Hippocampal formation (tissue), 2 donors: ENCODE measurements at regions not wholly inside any gene's neighbourhood (a gene's known extent, or its start where the extent isn't known, plus 50 kb on each side); places are given as distances from the start of the nearest gene placed in this dataset.
A peak's percentile ranks its signal among the peaks of the same experiment; 100 is the strongest.

ENCODE experiments used
- DNase-seq, 2 donors: peaks; one replicate each; lab custom pipeline; 2025; lab: John Stamatoyannopoulos, UW

DNA sequence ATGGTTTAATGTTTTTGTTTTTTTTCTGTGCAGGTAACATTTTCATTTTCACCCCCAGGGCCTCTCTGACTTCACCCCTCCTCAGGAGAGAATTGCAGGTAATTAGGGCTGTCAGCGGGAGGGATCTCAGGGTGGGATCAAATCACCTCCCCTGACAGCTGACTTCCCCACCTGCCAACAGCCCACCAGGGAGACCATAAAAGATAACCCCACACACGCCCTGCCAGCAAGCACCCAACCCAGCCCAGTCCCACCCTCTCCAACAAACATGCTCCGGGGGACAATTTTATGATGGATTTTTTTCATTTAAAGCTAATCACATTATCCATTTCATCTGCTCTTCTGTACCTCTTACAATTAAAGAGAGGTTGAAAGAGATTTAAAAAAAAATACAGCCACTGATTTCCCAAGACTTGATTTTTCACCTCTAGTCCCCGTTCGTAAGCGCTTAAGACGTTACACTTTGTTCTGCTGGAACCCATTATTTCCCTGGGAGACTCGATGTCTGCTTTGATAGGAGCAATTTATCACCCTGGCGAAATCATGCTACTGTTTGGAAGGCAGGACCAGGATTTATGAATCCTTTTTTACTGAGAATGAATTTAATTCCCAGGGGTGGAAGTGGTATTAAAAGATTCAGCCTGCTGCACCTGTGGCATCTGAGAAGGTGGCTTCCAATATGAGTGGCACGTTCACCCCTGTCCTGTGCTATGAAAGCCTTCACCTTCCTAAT, 232.9 kb upstream of the ID2 start:
- no peak for DNase-seq

- no peak for DNase-seq
These were observed 230.6 kb upstream of the ID2 start for GRCh38 chr2:8451273-8451672.

DNA sequence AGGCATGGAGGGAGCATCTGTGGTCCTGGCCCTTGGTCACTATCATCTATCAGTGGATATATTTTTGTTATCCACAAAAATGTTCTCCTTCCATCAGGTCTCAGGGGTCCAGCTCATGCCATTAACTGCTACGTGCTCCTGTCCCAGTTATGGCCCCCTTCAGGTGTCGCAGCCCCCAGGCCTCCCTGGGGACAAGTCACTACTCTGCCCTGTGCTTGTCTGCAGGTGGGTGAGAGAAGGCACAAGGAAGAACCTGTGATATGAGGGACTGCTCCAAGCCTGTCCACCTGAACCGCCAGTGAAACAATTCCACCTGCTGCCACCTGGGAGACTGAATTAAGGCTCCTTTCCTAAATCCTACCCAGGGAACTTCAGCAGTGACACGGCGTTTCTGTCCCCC, 229.6 kb upstream of the ID2 start:
- DNase-seq = no peak

- no peak for DNase-seq
These were observed 228.6 kb upstream of the ID2 start for GRCh38 chr2:8452979-8453903.

DNA sequence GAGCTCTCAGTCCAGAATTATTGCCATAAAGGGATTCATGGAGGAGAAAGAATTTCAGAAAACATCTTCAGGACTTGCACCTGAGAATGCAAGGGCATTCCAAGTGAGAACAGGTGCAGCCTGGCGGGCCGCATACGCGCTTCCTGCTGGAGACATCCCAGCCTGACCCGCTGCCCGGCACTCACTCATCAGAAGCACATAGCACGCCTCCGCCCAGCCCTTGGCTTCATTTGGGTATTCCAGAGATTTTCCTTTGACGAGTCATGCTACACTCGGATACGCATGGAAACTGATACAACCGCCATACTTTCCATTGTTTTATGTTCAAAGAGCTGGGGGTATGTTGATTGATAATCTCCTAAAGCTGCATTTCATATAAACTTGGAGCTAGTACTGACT, 228.0 kb upstream of the ID2 start:
- no peak for DNase-seq

GRCh38 chr2:8454797-8455196, 227.1 kb upstream of the ID2 start:
- DNase-seq = no peak

- DNase-seq = peak; percentile 24 to 29
These were observed 226.4 kb upstream of the ID2 start for GRCh38 chr2:8455236-8456150.

DNA sequence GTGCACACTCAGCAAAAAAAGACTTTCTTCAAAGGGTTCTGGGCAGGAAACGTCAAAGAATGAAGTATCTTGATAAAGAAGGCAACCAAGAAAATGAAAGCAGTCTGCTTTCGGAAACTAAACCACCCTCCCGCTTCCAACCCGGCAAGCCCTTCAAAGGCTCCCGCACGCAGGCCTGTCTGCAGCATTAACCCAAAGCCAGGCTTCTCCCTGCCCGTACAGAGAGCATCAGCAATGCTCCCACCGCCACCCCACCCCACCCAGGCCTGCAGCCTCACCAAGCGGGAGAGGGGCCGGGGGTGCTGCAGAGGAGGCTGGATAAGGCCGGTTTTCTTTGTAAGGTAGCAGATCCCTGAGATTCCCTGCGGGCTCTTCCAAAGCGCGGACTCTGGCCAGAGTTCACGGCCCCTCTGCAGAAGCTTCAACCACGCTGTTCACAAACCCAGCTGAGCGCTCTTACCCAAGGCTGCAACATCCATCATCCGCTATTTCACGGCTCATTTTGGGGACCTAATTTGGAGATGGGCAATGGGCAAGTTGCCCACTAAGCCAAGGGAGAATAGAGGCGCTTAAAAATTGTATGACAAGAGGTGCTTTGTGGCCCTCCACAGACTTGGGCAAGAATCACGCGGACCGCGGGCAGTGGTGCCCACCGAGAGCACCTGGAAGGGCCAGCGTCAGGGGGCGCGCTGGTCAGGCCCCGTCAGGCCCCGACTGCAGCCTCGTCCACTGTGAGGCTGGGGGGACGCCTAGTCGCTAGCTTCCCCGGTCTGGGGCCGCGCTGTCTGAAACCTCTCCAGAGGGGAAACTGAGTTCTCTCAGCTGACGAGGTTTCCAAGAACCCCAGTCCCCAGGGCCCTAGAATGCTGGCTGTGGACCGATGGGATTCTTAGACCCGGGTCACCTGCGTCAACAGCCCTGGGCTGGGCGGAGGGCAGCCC, 225.4 kb upstream of the ID2 start:
- no peak for DNase-seq

- DNase-seq = no peak
These were observed 224.8 kb upstream of the ID2 start for GRCh38 chr2:8457092-8457481.

GRCh38 chr2:8457699-8458502, 224.0 kb upstream of the ID2 start:
- no peak for DNase-seq

DNA sequence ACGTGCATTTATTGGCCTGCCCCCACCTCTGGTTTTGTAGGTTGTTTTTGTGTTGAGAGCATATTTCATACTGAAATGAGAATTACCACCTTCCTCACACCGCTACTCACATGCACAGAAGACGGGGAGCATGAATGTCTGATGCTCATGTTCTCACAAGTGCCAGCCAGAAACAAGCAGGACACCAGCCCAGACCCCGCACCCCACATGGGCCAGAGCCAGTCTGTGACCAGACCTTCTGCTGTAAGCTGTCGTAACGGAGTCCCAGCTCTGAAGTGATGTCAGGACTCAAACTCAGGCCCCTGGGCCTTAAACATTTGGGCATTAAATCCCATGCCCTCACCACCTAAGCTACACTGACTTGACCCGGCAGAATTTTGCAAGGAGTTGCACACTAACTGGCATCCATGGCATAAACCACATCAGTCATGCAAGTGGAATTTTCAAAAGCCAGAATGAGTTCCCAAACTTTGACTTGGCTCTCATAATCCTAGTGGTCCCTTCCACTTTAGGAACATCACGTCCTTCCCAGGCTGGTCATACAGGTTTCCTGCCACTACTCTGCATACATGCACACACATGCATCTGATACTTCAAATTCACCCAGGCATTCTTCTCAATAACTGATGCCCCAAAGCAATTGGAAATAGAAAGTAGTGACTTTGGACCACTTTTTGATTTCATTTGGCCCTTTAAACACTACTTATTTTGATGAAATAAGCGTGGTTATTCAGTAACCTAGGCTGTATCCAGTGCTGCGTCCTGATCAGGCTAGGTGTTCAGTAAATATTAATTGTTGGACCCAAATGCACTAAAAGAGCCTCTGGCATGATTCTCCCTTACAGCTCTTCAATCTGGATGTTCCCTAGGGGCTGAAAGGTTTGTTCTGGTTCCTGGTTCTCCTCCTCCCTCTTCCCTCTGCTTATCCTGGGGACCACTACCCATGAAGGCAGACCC, 223.1 kb upstream of the ID2 start:
- no peak for DNase-seq

- no peak for DNase-seq
These were observed 222.4 kb upstream of the ID2 start for GRCh38 chr2:8459474-8459873.

- no peak for DNase-seq
These were observed 220.5 kb upstream of the ID2 start for GRCh38 chr2:8461341-8461740.

GRCh38 chr2:8462280-8462679, 219.6 kb upstream of the ID2 start:
- no peak for DNase-seq

DNA sequence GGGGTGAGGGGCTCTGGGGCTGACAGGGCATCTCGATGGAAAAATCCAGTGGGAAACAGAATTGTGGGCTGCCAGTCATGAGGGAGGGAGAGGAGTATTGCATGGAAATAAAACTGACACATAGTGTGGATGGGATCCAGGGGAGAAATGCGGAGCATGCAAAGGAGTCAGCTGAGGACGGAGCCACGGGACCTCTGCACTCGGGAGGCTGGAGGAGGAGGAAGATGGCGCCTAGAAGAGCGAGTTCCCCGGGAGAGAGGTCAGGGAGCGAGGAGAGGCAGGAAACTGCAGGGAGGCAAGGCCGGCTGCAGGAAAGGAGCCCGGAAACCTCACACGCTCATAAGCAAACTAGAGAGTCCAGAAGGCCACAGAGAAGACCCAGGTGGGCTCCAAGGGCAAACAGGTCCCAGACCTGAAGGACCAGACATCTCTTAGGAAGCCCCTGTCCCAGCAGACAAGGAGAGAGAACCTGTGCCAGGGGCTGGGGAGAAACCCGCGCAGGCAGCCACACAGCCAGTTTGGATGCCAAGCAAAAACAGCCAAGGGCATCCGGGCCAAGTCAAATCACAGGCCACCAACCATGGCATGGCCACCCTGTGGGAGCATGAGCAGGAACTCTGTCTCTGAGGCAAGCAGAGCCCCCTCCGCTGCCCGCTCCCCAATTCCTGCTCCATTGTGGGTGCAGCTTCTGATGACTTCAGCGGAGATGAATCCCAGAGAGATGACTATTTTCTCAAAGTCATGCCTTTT, 218.8 kb upstream of the ID2 start:
- no peak for DNase-seq

DNA sequence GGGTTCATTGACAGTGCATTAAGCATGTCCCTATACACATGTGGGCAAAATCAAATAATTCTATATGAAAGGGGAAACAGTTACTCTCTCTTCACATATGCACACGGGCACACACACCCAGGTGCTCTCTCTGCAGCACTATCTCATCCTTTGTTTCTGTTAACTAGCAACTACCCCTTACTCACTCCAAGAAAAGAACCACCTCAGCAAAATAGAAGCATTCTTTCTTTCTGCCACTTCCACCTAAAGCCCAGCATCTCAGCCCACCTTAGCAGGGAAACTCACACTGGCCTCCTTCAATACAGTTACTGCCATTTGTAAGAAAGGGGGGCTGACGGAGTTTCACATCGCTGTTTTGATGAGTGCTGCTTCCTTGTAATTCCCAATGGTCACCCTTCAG, 216.3 kb upstream of the ID2 start:
- no peak for DNase-seq

DNA sequence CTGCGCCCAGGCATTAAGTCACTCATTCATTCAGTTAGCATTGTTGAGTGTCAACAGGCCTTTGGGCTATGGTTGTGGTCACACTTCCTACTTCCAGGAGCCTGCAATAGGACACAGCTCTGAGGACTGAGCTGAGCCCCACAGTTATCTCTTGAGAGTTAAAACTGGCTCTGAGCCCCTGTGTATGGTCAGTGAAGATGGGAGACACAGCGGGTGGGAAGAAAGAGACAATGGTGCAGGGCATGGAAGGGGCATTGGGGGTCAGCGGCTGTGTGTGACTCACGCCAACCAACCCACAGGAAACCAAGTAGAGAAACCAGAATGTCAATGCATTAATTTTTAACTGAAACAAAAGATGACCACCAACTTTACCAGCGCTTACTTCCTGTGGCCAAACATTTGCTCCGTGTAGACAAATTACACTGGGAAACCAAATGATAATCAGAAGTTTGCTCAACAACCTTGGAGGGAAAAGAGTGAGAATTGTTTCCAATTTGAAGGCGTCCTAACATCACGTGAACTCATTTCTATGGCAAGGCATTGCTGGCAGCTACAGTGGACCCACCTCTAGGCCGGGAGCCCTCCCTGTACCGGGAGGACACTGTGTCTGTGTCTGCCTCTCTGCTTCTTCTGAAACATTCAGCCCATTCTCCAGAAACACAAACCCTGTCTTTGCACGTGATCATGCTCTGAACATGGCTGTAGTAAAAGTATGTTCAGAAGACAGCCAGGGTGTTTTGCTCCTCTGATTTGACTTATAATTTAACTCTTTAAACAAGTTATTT, 212.0 kb upstream of the ID2 start:
- no peak for DNase-seq
